ENCODE measurements at regions not wholly inside any gene's neighbourhood (a gene's known extent, or its start where the extent isn't known, plus 50 kb on each side); places are given as distances from the start of the nearest gene placed in this dataset.
"Not testable (repeated sequence)": the region's sequence is repeated elsewhere in the genome, so short reads cannot be mapped to it uniquely, and the experiment has no call there.

GRCh38 chr6:159392695-159393094, 223.5 kb downstream of the FNDC1 start:
- in situ Hi-C loops (cut with MboI); FAIRE-seq; H2AFZ ChIP-seq (ENCODE audit: low read depth, low read length); H3K27me3 ChIP-seq (ENCODE audit: control insufficient read depth in 2 of 2, insufficient read depth in 2 of 2, low read length in 2 of 2); POLR2A ChIA-PET; H3K9me1 ChIP-seq (ENCODE audit: control insufficient read depth, insufficient read depth, low read length); H3K36me3 ChIP-seq (ENCODE audit: control insufficient read depth, insufficient read depth, low read length); H3K27ac ChIP-seq (ENCODE audit: extremely low read depth, low read depth, low read length); H4K20me1 ChIP-seq (replicated peaks; ENCODE audit: control insufficient read depth, insufficient read depth, low read length); intact Hi-C loops (cut with micrococcal nuclease); H3K4me1 ChIP-seq (replicated peaks in 1 of 2; ENCODE audit: control insufficient read depth in 2 of 2, insufficient read depth in 2 of 2, low read length in 2 of 2); H3K9me3 ChIP-seq (replicated peaks; ENCODE audit: control insufficient read depth, insufficient read depth, low read depth, low read length); CTCF ChIA-PET (ENCODE audit: low intra/inter-chr PET ratio); DNase-seq (ENCODE audit: extremely low read depth in 1 of 4, low spot score in 3 of 4); BruUV-seq (replicated peaks); H3K79me2 ChIP-seq (ENCODE audit: control insufficient read depth, insufficient read depth, low read length); ATAC-seq; H3K4me2 ChIP-seq (ENCODE audit: insufficient read depth, low read length); H3K4me3 ChIP-seq; H3K9ac ChIP-seq (ENCODE audit: insufficient read depth in 1 of 2, low read depth in 2 of 2, low read length in 2 of 2): not testable (repeated sequence)
- peak; percentile 62; the same call in 1 of the 2 replicates for TF ChIP-seq ZNF431 (CRISPR knock-in tag; IDR thresholded peaks at IDR 0.05)
- 0% methylated on average over 3 of the region's 3 CpGs for WGBS (ENCODE audit: insufficient coverage, low coverage, missing lambda C conversion rate)

GRCh38 chr6:159390381-159390780, 221.2 kb downstream of the FNDC1 start:
- 0% methylated on average over 3 of the region's 3 CpGs for WGBS (ENCODE audit: insufficient coverage, low coverage, missing lambda C conversion rate)
- in situ Hi-C loops (cut with MboI), result no loop called here

More at GRCh38 chr6:159390381-159390780, 221.2 kb downstream of the FNDC1 start:
- Histone ChIP-seq H3K79me2 (ENCODE audit: control insufficient read depth, insufficient read depth, low read length) (no peaks in the 10 kb centered on the region), H3K9me1 (ENCODE audit: control insufficient read depth, insufficient read depth, low read length) (no peaks in the 10 kb centered on the region), H3K4me1 (replicated peaks in 1 of 2; ENCODE audit: control insufficient read depth in 2 of 2, insufficient read depth in 2 of 2, low read length in 2 of 2) (no peaks in the 10 kb centered on the region), H3K9me3 (replicated peaks; ENCODE audit: control insufficient read depth, insufficient read depth, low read depth, low read length) (no peaks in the 10 kb centered on the region), H4K20me1 (replicated peaks; ENCODE audit: control insufficient read depth, insufficient read depth, low read length) (no peaks in the 10 kb centered on the region), H2AFZ (ENCODE audit: low read depth, low read length) (no peak overlapping the region), H3K36me3 (ENCODE audit: control insufficient read depth, insufficient read depth, low read length) (no peaks in the 10 kb centered on the region), H3K27ac (ENCODE audit: extremely low read depth, low read depth, low read length) (no peak overlapping the region), H3K9ac (ENCODE audit: insufficient read depth in 1 of 2, low read depth in 2 of 2, low read length in 2 of 2) (no peak overlapping the region), H3K4me2 (ENCODE audit: insufficient read depth, low read length) (no peak overlapping the region), H3K4me3 (no peak overlapping the region), H3K27me3 (ENCODE audit: control insufficient read depth in 2 of 2, insufficient read depth in 2 of 2, low read length in 2 of 2) (no peaks in the 10 kb centered on the region; a peak in 1 of 5 replicates)
- TF ChIP-seq ZNF766 (CRISPR knock-in tag; conservative IDR thresholded peaks at IDR 0.05) (no peak), TSC22D4 (tag; IDR thresholded peaks at IDR 0.05) (no peak)
- CTCF ChIA-PET (ENCODE audit: low intra/inter-chr PET ratio), result no interaction called here
- DNase-seq (ENCODE audit: extremely low read depth in 1 of 4, low spot score in 3 of 4) (no peak), FAIRE-seq (no peak), ATAC-seq (no peak)
- intact Hi-C loops (cut with micrococcal nuclease), result no loop called here
- no TSS peak for BruUV-seq (replicated peaks)
- POLR2A ChIA-PET, result no interaction called here

All from K562 (cell line).